Gastrocnemius medialis (tissue), 4 donors: ENCODE measurements at regions not wholly inside any gene's neighbourhood (a gene's known extent, or its start where the extent isn't known, plus 50 kb on each side); places are given as distances from the start of the nearest gene placed in this dataset.

Source experiments
- ATAC-seq, 2 donors: fragments of 150-250 bp; one replicate each; pipeline ENCODE4 v1.9.1; 2016
- DNase-seq, 2 donors: peaks; one replicate each; pipeline ENCODE4 v3.0.0-alpha.2; 2019
- H3K27ac ChIP-seq, 4 donors: fragments of 200-600 bp; sonication (generic); 1 replicate in 1 of 4; 2 replicates in 3 of 4; pipeline ENCODE4 v1.5.1; 2016 to 2018; ENCODE audit warnings: mild to moderate bottlenecking in 2 of 4, moderate library complexity in 1 of 4
- H3K27me3 ChIP-seq, 3 donors: fragments of 200-600 bp; sonication (generic) in 2 of 3; 1 replicate in 1 of 3; 2 replicates in 2 of 3; pipeline versions ENCODE4 v1.5.1 to v1.6.0; 2016 to 2019; ENCODE audit warnings: mild to moderate bottlenecking in 1 of 3, moderate library complexity in 1 of 3
- H3K36me3 ChIP-seq, 2 donors: fragments of 200-600 bp; sonication (generic) in 1 of 2; one replicate each; pipeline ENCODE4 v1.5.1; 2017 to 2018
- H3K4me1 ChIP-seq, 2 donors: fragments of 200-600 bp; sonication (generic) in 1 of 2; one replicate each; pipeline ENCODE4 v1.5.1; 2016 to 2017; ENCODE audit warnings: mild to moderate bottlenecking in 2 of 2
- H3K4me3 ChIP-seq, 4 donors: fragments of 200-600 bp; sonication (generic) in 3 of 4; 1 replicate in 1 of 4; 2 replicates in 3 of 4; pipeline ENCODE4 v1.5.1; 2016 to 2019; ENCODE audit warnings: mild to moderate bottlenecking in 2 of 4
- H3K9me3 ChIP-seq, 3 donors: fragments of 200-600 bp; sonication (generic) in 2 of 3; 1 replicate in 1 of 3; 2 replicates in 2 of 3; pipeline ENCODE4 v1.5.1; 2016 to 2019
- CTCF ChIP-seq, 5 experiments: fragments of 450-650 bp in 3 of 5; fragments of 200-600 bp in 2 of 5; sonication (generic) in 2 of 5; IDR thresholded peaks in 4 of 5; conservative IDR thresholded peaks in 1 of 5; 1 replicate in 4 of 5; 2 replicates in 1 of 5; pipeline ENCODE4 v1.5.1; 2016 to 2019; ENCODE audit warnings: antibody characterized with exemption in 5 of 5, mild to moderate bottlenecking in 3 of 5, moderate library complexity in 3 of 5
- POLR2A ChIP-seq, 2 donors: fragments of 450-650 bp; IDR thresholded peaks; one replicate each; pipeline ENCODE4 v1.6.1; 2017; ENCODE audit warnings: antibody characterized with exemption in 2 of 2, mild to moderate bottlenecking in 2 of 2, moderate library complexity in 2 of 2
- in situ Hi-C, 4 donors: fragments of 200-750 bp; cut with MboI; loops; one replicate each; pipeline versions ENCODE4 v1.15.0 to v1.8.0; 2017; ENCODE audit warnings: low sequenced_read_pairs in 4 of 4
- intact Hi-C: fragments of 100-400 bp; cut with DNase I; formaldehyde crosslinking; loops from one replicate; pipeline ENCODE4 v1.15.1; 2023; ENCODE audit warnings: low total_unique reads

- Histone ChIP-seq H3K4me1 (no peaks in the 10 kb centered on the region), H3K36me3 (no peaks in the 10 kb centered on the region), H3K27me3 (no peaks in the 10 kb centered on the region), H3K9me3 (no peaks in the 10 kb centered on the region), H3K27ac (no peak overlapping the region), H3K4me3 (no peak overlapping the region)
- ATAC-seq (no peak), DNase-seq (no peak)
- intact Hi-C loops (no loop called here), in situ Hi-C loops (no loop called here)
- no peak for TF ChIP-seq CTCF (IDR thresholded peaks at IDR 0.05 in 4 of 5, conservative IDR thresholded peaks at IDR 0.05 in 1 of 5)
- no peak for TF ChIP-seq POLR2A (IDR thresholded peaks at IDR 0.05)
Measured at GRCh38 chr18:34023471-34023870, 201.2 kb downstream of the NOL4 start.

DNA sequence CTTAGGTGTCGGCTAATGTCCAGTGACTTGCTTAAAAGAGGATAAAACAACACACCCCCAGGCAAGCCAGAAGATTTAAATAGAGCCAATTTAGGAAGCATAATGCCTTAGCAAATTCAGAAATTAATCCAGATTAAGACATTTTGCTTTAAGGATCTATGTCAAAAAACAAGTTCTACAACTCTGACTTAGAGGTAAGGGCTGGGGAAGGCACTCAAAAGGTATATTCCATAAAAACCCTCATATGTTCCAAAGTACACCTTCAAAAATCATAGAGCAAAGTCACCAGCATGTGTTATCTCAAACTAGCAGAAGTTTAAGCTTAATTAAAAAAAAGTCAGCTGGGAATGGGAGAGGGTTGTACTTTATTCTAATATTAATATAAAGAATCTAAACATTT, 206.4 kb downstream of the NOL4 start:
- intact Hi-C loops = no loop called here
- ATAC-seq = no peak
- H3K27ac ChIP-seq = no peak overlapping the region
- H3K4me3 ChIP-seq = no peak overlapping the region
- H3K4me1 ChIP-seq = no peaks in the 10 kb centered on the region
- in situ Hi-C loops = no loop called here
- no peak for DNase-seq
- no peaks in the 10 kb centered on the region for H3K27me3 ChIP-seq
- no peaks in the 10 kb centered on the region for H3K36me3 ChIP-seq
- TF ChIP-seq CTCF (IDR thresholded peaks at IDR 0.05 in 4 of 5, conservative IDR thresholded peaks at IDR 0.05 in 1 of 5) (no peak), POLR2A (IDR thresholded peaks at IDR 0.05) (no peak)
- H3K9me3 ChIP-seq = no peaks in the 10 kb centered on the region

DNA sequence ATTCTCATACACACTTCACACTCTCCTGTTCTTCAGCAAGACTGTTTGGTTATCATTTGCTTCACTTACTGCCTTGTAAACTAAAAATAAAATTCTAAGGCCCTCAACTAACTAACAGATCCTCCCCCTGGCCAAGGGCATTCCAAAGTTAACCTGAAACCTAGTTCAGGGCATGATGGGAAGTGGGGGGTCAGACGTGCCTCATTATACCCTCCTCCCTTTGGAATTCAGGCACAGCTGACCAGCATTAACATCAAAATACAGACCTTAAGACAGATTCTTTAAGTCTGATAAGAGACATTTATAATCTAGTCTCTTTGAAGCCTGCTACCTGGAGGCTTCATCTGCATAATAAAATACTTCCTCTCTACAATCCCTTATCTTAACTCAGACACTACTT, 221.0 kb downstream of the NOL4 start:
- no peaks in the 10 kb centered on the region for H3K27me3 ChIP-seq
- no peaks in the 10 kb centered on the region for H3K4me1 ChIP-seq
- TF ChIP-seq CTCF (IDR thresholded peaks at IDR 0.05 in 4 of 5, conservative IDR thresholded peaks at IDR 0.05 in 1 of 5) (no peak), POLR2A (IDR thresholded peaks at IDR 0.05) (no peak)
- H3K36me3 ChIP-seq = no peaks in the 10 kb centered on the region
- no peaks in the 10 kb centered on the region for H3K9me3 ChIP-seq
- DNase-seq = no peak
- no peak for ATAC-seq
- H3K27ac ChIP-seq = no peak overlapping the region
- H3K4me3 ChIP-seq = no peak overlapping the region
- intact Hi-C loops = no loop called here
- in situ Hi-C loops = no loop called here

DNA sequence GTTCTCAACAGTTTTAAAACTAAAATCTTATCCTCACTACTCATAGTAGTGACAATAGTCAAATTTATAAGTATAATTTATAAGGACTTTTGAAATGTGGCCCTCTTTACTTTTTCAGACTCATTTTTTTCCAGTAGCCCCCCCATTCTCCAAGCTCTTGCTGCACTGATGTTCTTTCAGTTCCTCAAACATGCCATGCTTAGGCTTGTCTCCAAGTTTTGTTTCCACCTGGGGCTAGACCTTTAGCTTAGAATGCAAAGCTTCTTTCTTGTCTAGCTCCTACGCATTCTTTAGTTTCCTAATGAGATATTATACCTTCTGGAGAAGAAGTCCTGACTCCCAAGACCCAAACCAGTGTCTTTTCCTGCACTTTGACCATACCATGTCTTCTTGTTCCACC, 222.6 kb downstream of the NOL4 start:
- H3K9me3 ChIP-seq = no peaks in the 10 kb centered on the region
- H3K27ac ChIP-seq = no peak overlapping the region
- intact Hi-C loops (no loop called here), in situ Hi-C loops (no loop called here)
- ATAC-seq = no peak
- no peaks in the 10 kb centered on the region for H3K36me3 ChIP-seq
- no peak for DNase-seq
- H3K4me3 ChIP-seq = no peak overlapping the region
- no peaks in the 10 kb centered on the region for H3K4me1 ChIP-seq
- H3K27me3 ChIP-seq = no peaks in the 10 kb centered on the region
- TF ChIP-seq CTCF (IDR thresholded peaks at IDR 0.05 in 4 of 5, conservative IDR thresholded peaks at IDR 0.05 in 1 of 5) (no peak), POLR2A (IDR thresholded peaks at IDR 0.05) (no peak)

- intact Hi-C loops = no loop called here
- no peak for ATAC-seq
- TF ChIP-seq CTCF (IDR thresholded peaks at IDR 0.05 in 4 of 5, conservative IDR thresholded peaks at IDR 0.05 in 1 of 5) = no peak
- TF ChIP-seq POLR2A (IDR thresholded peaks at IDR 0.05) = no peak
Measured at GRCh38 chr18:34001376-34001775, 223.3 kb downstream of the NOL4 start.

More at GRCh38 chr18:34001376-34001775, 223.3 kb downstream of the NOL4 start:
- Histone ChIP-seq H3K27me3 (no peaks in the 10 kb centered on the region), H3K9me3 (no peaks in the 10 kb centered on the region), H3K36me3 (no peaks in the 10 kb centered on the region), H3K27ac (no peak overlapping the region), H3K4me1 (no peaks in the 10 kb centered on the region), H3K4me3 (no peak overlapping the region)
- in situ Hi-C loops = no loop called here
- DNase-seq = no peak
